NCI-H2107 treated with DMSO at 0.1 percent for 48 hours (cell line): ENCODE measurements at regions not wholly inside any gene's neighbourhood (a gene's known extent, or its start where the extent isn't known, plus 50 kb on each side); places are given as distances from the start of the nearest gene placed in this dataset.
A peak's percentile ranks its signal among the peaks of the same experiment; 100 is the strongest.

Experiments
- DNase-seq: peaks from one replicate; lab custom pipeline; 2025; ENCODE audit not compliant: unreplicated experiment; lab: John Stamatoyannopoulos, UW

DNA sequence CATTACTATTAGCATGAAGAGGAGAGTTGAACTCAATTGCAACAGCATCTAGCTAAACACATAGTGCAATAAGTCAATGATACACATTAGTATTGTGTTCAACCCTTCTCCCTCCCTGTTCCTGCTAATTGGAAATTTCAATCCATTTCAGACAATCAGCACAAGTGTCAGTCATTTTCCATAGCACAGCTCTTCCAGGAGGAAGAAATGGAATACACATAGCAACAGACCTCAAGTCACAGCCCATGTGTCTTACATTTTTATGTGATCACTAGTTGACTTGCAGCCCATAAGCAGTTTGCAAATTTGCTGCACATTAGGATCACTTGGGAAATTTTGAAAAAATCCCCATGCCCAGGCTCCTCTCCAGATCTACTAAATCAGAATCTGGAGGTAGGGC, 636.9 kb downstream of the TLE4 start:
- DNase-seq = no peak

DNA sequence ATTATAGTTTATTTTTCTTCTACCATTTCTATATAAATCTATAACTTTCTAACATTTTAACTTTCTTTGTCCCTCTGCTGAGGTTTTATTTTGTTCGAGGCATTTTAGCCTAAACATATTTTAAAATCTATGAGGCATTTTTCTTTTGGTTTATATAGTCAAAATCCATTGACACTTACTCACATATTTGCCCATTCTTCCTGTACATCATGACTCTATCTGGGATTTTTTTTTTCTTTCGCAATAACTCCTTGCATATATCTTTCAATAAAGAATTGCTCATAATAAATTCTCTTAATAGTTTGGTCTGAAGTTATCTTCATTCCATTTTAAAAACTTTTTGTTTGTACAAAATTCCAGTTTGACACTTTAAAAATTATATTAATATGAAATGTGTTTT, 632.3 kb downstream of the TLE4 start:
- no peak for DNase-seq

DNA sequence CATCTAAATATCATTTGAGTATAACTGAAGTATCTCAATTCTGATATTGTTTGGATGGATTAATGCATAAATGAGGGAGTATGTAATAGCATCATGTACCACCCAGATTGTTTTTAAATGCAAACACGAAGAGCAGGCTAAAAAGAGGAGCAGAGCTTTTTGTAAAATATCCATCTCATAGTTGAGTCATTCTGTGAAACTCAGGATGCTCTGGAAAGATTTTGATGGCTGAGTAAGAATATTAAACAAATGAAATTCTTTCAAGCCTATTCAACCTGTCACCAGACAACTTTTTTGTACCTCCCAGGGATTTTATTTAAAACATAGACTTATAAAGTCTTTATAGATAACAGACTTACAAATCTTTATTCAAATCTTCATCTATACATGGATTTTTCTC, 625.9 kb downstream of the TLE4 start:
- no peak for DNase-seq

DNA sequence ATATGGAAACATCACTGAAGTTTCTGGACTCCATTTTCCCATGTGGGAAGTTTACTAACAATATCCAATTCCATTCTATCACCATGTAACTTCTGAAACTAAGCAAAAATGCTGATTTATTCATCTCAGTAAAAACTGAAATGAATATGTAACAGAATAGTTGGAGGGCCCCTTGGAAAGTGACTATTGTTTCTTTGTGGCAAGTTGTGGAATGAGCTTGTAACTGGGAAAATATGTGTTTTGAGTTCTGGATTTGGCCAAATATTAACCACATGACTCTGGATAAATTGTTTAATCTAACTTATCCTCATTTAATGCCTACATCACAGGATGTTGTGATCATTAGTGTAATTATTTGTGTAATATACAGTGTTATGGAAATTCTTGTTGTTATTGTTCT, 619.3 kb downstream of the TLE4 start:
- DNase-seq = no peak

DNA sequence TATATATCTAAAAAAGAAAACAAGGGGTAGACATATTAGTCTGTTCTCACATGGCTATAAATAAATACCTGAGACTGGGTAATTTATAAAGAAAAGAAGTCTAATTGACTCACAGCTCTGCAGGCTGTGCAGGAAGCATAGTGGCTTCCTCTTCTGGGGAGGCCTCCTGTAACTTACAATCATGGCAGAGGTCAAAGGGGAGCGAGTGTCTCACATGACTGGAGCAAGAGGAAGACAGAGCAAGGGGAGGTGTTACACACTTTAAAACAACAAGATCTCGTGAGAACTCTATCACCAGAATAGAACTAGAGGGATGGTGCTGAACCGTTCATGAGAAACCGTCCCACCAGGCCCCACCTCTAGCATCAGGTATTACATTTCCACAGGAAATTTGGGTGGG, 616.8 kb downstream of the TLE4 start:
- DNase-seq = no peak

DNA sequence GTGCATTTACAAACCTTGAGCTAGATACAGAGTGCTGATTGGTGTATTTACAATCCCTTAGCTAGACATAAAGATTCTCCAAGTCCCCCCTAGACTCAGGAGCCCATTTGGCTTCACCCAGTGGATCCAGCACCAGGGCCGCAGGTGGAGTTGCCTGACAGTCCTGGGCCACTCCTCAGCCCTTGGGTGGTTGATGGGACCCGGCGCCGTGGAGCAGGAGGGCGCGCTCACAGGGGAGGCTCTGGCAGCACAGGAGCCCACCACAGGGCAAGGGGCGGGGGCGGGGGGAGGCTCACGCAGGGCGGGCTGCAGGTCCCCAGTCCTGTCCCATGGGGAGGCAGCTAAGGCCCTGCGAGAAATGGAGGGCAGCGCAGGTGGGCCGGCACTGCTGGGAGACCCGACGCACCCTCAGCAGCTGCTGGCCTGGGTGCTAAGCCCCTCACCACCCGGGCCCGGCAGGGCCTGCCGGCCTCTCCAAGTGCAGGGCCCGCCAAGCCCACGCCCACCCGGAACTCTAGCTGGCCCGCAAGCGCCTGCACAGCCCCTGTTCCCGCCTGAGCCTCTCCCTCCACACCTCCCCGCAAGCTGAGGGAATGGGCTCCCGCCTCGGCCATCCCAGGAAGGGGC, 613.5 kb downstream of the TLE4 start:
- DNase-seq = no peak

DNA sequence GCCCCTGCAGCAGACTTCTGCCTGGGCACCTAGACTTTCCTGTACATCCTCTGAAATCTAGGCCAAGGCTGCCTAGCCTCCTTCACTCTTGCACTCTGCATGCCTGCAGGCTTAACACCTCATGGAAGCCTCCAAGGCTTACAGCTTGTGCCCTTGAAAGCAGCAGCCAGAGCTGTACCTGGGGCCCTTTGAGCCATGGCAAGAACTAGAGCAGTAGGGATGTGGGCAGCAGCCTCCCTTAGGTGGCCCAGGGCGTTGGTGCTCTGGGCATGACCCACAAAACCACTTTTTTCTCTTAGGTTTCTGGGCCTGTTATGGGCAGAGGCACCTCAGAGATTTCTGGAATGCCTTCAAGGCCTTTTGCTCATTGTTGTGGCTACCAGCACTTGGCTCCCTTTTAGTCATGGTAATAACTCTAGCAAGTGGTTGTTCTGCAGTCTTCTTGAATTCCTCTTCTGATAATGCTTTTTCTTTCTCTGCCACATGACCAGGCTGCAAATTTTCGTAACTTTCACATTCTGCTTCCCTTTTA, 606.2 kb downstream of the TLE4 start:
- DNase-seq = no peak

DNA sequence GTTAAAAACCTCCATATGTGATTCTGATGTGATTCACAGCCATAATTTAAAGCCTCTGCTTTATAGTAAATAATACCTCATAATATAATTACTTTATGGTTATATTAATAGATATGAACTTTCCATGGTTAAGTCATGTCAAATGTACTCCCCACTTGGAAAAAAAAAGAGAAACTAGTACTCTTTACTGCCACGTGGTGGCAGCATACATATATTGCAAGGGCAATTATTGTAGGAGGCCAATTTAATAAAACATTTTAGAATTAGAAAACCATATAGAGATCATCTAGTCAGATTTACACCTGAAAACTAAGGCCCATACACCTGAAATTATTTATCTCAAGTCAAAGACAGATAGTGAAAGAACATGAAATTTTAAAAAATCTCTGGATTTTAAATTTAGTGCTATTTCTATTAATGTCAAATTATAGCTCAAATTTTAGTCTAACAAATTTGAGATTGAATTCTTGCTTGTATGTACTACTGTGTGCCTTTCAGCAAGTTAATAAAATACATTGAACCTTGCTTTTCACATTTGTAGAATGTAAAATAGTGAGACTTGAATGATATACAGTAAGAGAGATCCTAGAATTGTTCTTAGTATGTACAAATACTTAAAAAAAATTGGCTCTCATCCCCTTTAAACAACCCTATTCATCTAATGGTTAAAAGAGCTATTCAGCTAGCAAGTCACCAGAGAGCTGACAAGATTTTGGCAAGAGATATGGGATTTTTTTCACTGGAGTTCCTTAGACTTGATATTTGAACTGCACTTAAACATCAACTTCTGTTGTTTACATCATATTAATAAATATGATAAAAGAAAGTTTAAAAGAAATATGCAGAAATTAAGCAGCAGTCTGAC, 603.8 kb downstream of the TLE4 start:
- DNase-seq = peak; percentile 11

DNA sequence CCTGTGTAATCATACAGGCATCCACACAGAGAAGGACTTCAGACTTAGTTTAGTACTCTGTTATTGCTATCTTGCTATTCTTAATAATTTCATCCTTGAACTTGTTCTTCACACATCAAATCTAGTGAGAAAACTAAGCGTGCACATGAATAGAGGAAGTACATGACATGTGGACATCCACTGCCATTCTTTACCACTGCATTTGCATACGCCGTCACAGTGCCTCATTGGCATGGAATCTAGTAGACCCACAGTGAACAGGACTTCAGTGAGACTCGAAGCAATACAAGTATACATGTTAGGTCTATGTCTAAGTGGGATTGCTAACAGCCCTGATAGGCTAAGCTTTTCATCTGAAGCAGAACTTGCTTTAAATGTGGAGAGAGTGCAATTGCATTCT, 592.1 kb downstream of the TLE4 start:
- no peak for DNase-seq

DNA sequence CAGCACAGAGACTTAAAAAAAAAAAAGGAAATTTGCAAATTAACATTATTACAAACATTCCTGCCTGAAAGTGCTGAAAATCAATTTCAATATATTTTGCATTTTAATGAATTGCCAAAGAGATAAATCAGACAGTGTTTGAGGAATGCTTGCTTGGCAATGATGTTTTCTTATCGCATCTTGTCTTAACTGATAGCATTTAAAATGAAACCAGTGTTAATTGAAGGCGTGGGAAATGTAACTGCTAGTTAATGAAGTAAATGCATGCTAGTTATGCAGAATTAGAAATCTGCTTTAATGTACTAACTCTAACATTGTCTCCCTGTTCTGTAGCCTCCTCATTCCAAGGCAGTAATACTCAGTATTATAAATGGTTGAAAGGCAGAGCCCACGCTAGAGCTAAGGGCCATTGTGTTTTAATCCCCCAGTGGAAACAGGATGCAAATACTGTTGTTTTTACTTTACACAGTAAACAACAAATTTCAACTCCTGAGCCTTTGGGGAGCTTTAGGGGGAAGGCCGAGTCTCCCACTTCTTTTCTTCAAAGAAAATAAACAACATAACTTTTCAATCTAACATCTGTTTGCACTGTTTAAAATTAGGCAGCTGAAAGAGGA, 586.9 kb downstream of the TLE4 start:
- DNase-seq = no peak

DNA sequence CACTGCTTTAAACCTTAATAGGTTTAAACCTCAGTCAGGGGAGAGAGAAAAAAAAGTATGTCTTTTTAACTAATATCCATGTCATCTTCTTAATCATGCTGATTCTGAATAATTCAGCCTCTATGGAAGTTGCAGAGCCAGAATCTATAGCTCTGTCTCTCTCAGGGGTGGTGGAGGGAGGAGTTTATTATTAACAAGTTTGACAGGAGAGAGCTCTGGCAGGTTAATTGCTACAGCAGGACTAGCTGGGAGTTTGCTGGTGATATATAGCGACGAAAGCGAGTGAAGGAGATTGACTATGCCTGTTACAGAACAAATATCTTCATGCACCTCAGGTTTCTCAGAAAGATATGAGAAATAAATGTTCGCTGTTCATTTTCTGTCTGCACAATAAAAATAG, 586.4 kb downstream of the TLE4 start:
- DNase-seq = no peak

DNA sequence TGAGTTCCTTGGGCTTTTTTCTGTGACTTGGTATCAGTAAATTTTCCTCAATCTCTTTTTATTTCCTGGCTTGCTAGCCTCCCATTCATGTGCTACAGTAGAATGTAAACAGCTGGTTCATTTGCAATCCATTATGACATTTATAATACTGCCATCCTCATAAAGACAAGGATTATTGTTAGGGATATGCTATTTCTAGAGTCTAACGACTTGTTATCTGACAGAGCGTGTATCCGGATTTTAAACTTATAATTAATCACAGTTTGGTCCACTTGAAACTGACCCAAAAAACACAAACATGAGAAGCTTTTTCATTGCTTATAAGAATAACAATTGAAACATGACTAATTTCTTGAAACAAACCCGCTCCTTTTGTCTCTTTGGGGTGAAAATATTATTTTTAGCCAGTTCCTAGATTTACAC, 585.8 kb downstream of the TLE4 start:
- DNase-seq = no peak

DNA sequence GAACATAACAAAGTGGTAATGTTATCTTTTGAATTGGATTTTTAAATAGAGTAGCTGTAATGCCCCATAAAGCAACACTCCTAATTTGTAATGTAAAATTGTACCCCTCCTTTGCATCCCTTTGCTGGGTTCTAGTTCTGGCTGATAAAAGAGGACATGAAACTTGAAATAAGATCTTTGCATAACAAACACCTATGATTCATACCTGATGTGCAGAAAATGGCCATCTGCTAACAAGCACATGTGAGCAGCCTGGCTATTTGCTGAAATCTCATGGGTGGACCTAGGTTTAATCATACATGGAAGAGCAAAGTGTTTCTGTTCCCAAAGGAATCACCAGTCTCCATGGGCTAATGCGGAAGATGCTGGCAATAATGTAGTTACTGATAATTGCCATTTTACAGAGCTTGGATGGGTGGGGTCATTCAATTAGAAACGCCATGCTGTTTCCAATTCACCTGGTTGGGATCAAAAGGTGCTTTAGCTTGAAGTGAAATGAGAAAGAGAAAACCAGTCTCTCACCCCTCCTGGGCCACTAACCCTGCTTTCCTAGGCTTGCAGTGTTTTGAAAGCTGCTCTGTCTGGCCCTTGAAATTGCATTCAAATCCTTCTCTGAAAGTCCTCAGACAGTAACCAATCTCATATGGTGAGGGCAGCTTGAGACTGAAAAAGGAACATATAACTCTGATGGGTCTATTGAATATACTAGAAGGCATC, 585.1 kb downstream of the TLE4 start:
- no peak for DNase-seq

DNA sequence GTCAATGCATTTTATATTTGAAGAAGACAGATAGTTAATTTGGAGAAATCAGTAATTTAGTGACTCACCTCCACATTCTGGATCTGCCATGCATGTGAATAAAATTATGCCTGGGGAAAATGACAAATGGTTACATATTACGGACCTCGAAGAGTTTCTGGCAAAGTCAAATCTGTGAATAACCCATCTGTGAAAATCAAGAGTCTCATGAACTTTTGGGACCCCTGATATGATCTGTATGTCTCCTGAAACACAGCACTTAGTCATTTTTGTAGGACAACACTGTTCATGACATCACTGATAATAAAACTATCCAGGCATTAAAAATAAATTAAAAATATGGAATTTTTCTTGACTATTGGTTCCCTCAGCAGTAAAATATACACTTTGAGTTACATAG, 584.5 kb downstream of the TLE4 start:
- DNase-seq = no peak

DNA sequence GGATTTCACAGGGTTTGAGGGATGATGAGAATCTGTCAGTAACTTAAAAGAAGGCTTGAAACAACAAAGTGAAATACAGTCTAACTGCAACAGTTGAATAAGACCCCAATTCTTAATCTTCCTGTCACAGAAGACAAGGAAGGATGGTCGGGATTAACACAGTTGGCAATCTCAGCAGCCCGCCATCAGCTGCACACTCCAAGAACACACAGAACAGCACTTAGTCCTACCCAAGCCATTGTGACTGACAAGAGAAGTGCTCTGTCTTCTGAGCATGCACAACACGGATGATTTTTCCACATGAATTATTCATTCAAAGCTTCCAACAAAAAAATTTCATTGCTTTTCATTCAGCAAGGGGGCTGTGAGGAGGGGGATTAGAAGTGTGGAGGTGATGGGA, 576.1 kb downstream of the TLE4 start:
- DNase-seq = no peak

DNA sequence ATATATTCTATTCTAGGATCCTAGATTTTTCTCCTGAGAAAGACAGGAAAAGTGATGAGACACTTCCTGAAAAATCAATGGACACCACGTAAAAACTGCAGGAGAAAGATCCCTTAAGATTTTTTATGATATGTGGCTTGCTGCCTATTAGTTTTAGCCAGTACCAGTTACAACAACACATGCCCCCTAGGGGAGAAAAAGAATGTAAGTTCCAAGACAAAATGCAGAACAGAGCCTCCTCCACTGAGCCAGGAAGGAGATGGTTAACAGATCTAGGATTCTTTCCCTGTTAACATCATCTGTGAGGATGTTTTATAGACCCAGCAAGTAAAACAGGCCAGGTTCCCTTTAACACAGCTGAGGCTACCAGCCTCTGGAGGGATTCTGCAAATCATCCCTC, 574.7 kb downstream of the TLE4 start:
- no peak for DNase-seq

DNA sequence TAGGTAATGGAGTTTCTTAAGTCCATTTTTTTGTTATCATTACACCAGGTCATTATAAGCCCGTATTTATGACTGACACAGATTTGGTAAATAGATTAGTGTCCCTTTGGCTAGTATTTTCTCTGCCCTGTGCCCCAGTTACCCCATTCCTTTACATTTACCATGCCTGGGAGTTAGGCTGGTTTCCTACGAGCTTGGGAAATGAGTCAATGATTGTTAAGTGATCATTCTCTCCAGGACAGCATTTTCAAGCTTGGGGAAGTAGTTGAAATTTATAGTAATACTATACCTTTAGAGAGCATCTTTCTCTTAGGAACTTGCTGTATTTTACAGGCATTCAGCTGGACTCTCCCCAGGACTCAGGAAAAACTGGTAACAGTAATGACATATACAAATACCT, 573.1 kb downstream of the TLE4 start:
- DNase-seq = no peak

DNA sequence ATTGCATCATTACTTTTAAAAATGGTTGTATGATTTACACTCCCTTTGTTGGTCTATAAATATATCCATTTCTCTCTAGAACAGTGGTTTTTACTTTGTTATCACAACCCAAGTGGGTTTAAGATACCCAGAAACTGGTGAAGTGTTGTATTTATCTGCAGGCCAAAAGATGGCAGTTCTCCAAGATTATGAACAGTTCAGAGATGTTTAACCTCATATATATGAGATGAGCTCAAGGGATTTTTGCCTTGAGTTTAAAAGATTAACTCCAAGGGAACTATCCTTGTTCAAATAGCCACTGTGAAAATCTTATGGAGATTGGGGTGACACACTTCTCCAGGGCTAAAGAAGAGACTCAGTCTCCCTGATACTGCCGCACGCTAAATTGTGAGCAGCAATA, 572.6 kb downstream of the TLE4 start:
- DNase-seq = no peak

DNA sequence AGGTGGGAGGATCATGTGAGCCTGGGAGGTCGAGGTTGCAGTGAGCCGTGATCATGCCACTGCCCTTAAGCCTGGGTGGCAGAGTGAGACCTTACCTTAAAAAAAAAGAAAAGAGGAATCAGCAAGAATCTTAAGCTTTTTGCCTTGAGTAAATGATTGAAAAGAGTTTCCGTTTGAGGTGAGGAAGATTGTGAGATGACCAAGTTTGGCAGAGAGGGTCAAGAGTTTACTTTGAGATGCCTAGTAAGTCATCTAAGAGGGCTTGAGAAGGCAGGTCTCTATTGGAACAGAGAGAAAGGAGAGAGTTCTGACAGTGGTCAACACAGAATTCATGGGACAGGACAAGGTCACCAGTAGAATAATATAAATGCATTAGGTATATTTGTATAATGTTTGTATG, 572.1 kb downstream of the TLE4 start:
- DNase-seq = no peak

DNA sequence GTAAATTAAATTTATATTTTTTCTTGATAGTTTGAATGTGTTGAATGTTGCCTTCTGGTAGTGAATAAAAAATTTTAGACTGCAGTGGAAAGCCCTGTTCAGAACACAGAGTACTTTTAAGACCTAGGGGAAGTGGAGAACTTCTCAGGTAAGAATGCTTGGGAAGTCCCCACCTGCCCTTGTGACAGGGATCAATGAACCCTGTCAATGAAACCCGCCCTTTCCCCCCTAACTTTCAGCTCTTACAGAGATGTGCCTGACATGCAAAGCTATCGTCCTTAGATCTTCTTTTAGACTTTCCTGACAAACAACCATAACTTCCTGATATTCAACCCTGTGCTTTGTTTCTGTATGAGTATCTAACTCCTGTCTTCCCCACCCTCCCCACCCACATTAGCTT, 562.7 kb downstream of the TLE4 start:
- DNase-seq = no peak

DNA sequence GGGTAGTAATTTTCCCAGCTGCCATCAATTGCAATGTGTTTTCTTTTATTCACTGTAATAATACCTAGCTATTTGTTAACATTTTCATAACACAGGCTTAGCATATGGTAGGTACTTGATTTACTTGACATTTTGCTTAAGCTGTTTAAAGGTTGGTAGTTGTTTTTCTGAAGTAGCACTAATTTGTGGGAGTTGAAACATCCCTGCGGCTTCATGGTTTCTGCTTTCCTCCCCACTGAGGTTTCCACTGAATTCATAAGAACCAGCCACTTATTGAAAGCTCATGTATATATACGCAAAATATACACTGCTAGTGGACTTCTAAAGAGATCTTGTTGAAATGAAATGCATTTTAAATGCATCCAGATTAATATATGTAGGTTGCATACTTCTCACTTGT, 559.9 kb downstream of the TLE4 start:
- DNase-seq = no peak
